ENCODE measurements at regions not wholly inside any gene's neighbourhood (a gene's known extent, or its start where the extent isn't known, plus 50 kb on each side); places are given as distances from the start of the nearest gene placed in this dataset.

- no peak for TF ChIP-seq CBX5 (IDR thresholded peaks at IDR 0.05; ENCODE audit: low read depth)
- TF ChIP-seq NFYB (IDR thresholded peaks at IDR 0.05; ENCODE audit: insufficient read depth, low read depth, low read length), result no peak
- no peak for TF ChIP-seq BCL11A (IDR thresholded peaks at IDR 0.05; ENCODE audit: low read depth, low read length)
- no peak for TF ChIP-seq HCFC1 (IDR thresholded peaks at IDR 0.05; ENCODE audit: low read length)
- no peak for TF ChIP-seq GABPA (IDR thresholded peaks at IDR 0.05; ENCODE audit: low read depth)
Observed at GRCh38 chr20:58599966-58600365, 51.1 kb upstream of the STX16 start.

Data from GM12878 (cell line).